ENCODE measurements at regions not wholly inside any gene's neighbourhood (a gene's known extent, or its start where the extent isn't known, plus 50 kb on each side); places are given as distances from the start of the nearest gene placed in this dataset.

DNA sequence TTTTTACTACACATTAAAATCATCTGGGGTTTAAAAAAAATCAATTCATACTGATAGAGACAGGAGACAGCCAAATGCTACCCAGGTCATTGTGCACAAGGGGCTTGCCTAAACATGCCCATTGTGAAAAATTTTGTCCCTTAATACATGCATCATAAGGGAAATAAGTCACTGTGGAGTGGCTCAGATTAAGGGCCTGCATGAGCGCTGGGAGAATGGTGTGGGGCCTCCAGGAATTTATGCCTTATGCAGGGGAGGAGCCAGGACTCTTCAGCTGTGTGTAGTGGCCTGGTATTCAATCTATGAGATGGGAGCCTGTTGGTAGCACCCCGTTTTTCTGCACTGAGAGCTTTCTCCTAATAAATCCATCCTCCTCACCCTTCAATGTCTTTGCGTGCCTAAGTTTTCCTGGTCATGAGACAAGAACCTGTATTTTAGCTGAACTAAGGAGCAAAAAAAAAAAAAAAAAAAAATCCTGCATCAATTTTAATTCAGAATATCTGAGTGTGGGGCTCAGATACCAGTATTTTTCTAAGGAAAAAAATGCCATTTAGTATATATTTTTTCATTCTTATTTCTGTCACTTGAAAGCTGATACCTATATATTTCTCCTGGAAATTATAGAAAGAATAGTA lies 997.6 kb upstream of the ATXN8OS start:
- TF ChIP-seq, protein P1, sequence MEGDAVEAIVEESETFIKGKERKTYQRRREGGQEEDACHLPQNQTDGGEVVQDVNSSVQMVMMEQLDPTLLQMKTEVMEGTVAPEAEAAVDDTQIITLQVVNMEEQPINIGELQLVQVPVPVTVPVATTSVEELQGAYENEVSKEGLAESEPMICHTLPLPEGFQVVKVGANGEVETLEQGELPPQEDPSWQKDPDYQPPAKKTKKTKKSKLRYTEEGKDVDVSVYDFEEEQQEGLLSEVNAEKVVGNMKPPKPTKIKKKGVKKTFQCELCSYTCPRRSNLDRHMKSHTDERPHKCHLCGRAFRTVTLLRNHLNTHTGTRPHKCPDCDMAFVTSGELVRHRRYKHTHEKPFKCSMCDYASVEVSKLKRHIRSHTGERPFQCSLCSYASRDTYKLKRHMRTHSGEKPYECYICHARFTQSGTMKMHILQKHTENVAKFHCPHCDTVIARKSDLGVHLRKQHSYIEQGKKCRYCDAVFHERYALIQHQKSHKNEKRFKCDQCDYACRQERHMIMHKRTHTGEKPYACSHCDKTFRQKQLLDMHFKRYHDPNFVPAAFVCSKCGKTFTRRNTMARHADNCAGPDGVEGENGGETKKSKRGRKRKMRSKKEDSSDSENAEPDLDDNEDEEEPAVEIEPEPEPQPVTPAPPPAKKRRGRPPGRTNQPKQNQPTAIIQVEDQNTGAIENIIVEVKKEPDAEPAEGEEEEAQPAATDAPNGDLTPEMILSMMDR (optimal IDR thresholded peaks at IDR 0.05 in 1 of 3, IDR thresholded peaks at IDR 0.05 in 1 of 3, conservative IDR thresholded peaks at IDR 0.05 in 1 of 3; ENCODE audit: extremely low read depth in 1 of 3, insufficient read depth in 2 of 3, low read length in 3 of 3) = no peak
- no peak for TF ChIP-seq EZH2 (IDR thresholded peaks at IDR 0.05; ENCODE audit: low read length)

Data from keratinocyte (primary cell).